Transverse colon (tissue), 4 donors: ENCODE measurements at regions not wholly inside any gene's neighbourhood (a gene's known extent, or its start where the extent isn't known, plus 50 kb on each side); places are given as distances from the start of the nearest gene placed in this dataset.

Experiments
- DNase-seq: peaks from one replicate; pipeline ENCODE4 v3.0.0-alpha.2; 2019
- H3K27ac ChIP-seq, 4 donors: fragments of 200-600 bp; sonication (generic); 2 replicates each; pipeline ENCODE4 v1.5.1; 2016 to 2018; ENCODE audit warnings: inconsistent platforms in 4 of 4
- H3K27me3 ChIP-seq: fragments of 200-600 bp; sonication (generic); 2 replicates; pipeline ENCODE4 v1.5.1; 2017; ENCODE audit warnings: inconsistent platforms
- H3K36me3 ChIP-seq, 4 donors: fragments of 200-600 bp; sonication (generic); 2 replicates each; pipeline ENCODE4 v1.5.1; 2017 to 2019; ENCODE audit warnings: inconsistent platforms in 4 of 4
- H3K4me1 ChIP-seq, 4 donors: fragments of 200-600 bp; sonication (generic); 2 replicates each; pipeline ENCODE4 v1.5.1; 2017 to 2020; ENCODE audit warnings: inconsistent platforms in 4 of 4
- H3K4me3 ChIP-seq, 4 donors: fragments of 200-600 bp; sonication (generic); 1 replicate in 1 of 4; 2 replicates in 3 of 4; pipeline versions ENCODE4 v1.5.1 to v1.6.1; 2017 to 2019; ENCODE audit warnings: inconsistent platforms in 4 of 4
- H3K9me3 ChIP-seq, 2 donors: fragments of 200-600 bp; sonication (generic); 2 replicates each; pipeline ENCODE4 v1.5.1; 2017 to 2019; ENCODE audit warnings: inconsistent platforms in 2 of 2
- EP300 ChIP-seq: sonication (generic); formaldehyde crosslinking; IDR thresholded peaks from one replicate; pipeline ENCODE4 v1.6.1; 2017; ENCODE audit warnings: antibody characterized with exemption, low read depth
- POLR2A ChIP-seq: fragments of 450-650 bp; IDR thresholded peaks from one replicate; pipeline ENCODE4 v1.6.1; 2016; ENCODE audit warnings: antibody characterized with exemption, mild to moderate bottlenecking, moderate library complexity
- POLR2AphosphoS5 ChIP-seq, 3 donors: sonication (generic); formaldehyde crosslinking; IDR thresholded peaks; one replicate each; pipeline ENCODE4 v1.6.1; 2016; ENCODE audit warnings: antibody characterized with exemption in 3 of 3
- WGBS, 2 donors: methylation state at CpG; one replicate each; pipeline ENCODE4 v1.1.5; 2018; ENCODE audit warnings: low coverage in 1 of 2; 5-methylcytosine and 5-hydroxymethylcytosine counted together
- in situ Hi-C, 4 donors: fragments of 200-750 bp; cut with MboI; loops; one replicate each; pipeline versions ENCODE4 v1.15.0 to v1.15.1; 2017; ENCODE audit warnings: low sequenced_read_pairs in 3 of 4, low pct_ligation_motif_present in 1 of 4, low pct_unique_long_range_greater_than_20kb in 1 of 4
- intact Hi-C: fragments of 100-400 bp; cut with DNase I; formaldehyde crosslinking; loops from one replicate; pipeline ENCODE4 v1.15.1; 2023; ENCODE audit warnings: low total_unique reads
- TF ChIP-seq, protein P1 (sequence below), 5 experiments: fragments of 200-600 bp in 3 of 5; fragments of 450-650 bp in 2 of 5; sonication (generic) in 3 of 5; IDR thresholded peaks; 1 replicate in 2 of 5; 2 replicates in 3 of 5; pipeline ENCODE4 v1.5.1; 2016 to 2017; ENCODE audit warnings: antibody characterized with exemption in 5 of 5, inconsistent platforms in 3 of 5, mild to moderate bottlenecking in 2 of 5, moderate library complexity in 1 of 5

DNA sequence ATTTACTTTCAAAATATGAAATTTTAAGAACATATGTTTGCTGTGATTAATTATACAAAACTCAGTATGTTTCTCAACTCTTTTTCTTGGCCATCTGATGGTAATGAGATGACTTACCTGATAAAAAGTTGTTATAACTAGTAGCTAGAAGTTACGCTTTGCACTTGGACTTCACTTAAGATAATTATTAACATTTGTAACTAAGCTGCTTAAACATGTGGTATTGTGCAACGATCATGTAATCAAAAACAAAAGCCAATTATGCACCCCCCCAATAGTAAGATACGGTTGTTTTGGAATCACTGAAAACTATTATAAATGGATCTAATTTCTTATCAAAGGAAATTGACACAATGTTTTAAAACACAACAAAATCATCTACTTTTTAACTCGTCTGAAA, 342.9 kb downstream of the CNTN3 start:
- no peaks in the 10 kb centered on the region for H3K9me3 ChIP-seq
- in situ Hi-C loops (no loop called here), intact Hi-C loops (no loop called here)
- peaks cover 0 to 6% (median 0%) of the 10 kb centered on the region in 4 donors for H3K4me1 ChIP-seq
- WGBS, 2 donors: 78 to 83% methylated on average over 4 of the region's 4 CpGs
- no peaks in the 10 kb centered on the region for H3K36me3 ChIP-seq
- H3K27ac ChIP-seq: no peak overlapping the region
- DNase-seq: no peak
- H3K4me3 ChIP-seq: no peak overlapping the region
- TF ChIP-seq EP300 (no peak), POLR2A (no peak), POLR2AphosphoS5 (IDR thresholded peaks at IDR 0.05) (no peak)
- TF ChIP-seq, protein P1, sequence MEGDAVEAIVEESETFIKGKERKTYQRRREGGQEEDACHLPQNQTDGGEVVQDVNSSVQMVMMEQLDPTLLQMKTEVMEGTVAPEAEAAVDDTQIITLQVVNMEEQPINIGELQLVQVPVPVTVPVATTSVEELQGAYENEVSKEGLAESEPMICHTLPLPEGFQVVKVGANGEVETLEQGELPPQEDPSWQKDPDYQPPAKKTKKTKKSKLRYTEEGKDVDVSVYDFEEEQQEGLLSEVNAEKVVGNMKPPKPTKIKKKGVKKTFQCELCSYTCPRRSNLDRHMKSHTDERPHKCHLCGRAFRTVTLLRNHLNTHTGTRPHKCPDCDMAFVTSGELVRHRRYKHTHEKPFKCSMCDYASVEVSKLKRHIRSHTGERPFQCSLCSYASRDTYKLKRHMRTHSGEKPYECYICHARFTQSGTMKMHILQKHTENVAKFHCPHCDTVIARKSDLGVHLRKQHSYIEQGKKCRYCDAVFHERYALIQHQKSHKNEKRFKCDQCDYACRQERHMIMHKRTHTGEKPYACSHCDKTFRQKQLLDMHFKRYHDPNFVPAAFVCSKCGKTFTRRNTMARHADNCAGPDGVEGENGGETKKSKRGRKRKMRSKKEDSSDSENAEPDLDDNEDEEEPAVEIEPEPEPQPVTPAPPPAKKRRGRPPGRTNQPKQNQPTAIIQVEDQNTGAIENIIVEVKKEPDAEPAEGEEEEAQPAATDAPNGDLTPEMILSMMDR (IDR thresholded peaks at IDR 0.05): no peak
- H3K27me3 ChIP-seq: no peaks in the 10 kb centered on the region

- no peak overlapping the region for H3K27ac ChIP-seq
- no peaks in the 10 kb centered on the region for H3K36me3 ChIP-seq
- peaks cover 0 to 6% (median 0%) of the 10 kb centered on the region in 4 donors for H3K4me1 ChIP-seq
- intact Hi-C loops (no loop called here), in situ Hi-C loops (no loop called here)
- H3K27me3 ChIP-seq: no peaks in the 10 kb centered on the region
- no peaks in the 10 kb centered on the region for H3K9me3 ChIP-seq
- H3K4me3 ChIP-seq: no peak overlapping the region
- no peak for DNase-seq
- no peak for TF ChIP-seq POLR2AphosphoS5 (IDR thresholded peaks at IDR 0.05)
- TF ChIP-seq EP300: no peak
- TF ChIP-seq POLR2A: no peak
- TF ChIP-seq, protein P1 (IDR thresholded peaks at IDR 0.05): no peak
These were observed 344.8 kb downstream of the CNTN3 start for GRCh38 chr3:74269689-74270088.

DNA sequence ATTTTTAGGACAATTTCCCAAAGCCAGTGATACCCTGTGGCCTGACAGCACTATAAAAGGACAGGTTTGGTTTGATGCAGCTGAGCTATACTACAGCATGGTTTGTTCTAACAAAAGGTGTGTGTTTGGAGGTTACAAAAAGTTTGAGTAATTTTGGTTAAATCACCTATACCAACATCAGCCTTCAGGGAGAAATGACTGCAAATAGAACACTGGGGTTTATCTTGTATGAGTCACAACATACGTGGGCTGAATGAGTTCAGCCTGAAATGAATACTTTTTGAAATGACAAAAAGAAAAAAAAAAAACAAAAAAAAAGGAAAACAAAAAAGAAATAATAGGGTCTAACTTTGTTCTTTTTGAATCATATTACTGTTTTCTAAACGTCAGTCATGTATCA, 345.7 kb downstream of the CNTN3 start:
- DNase-seq: no peak
- Histone ChIP-seq H3K9me3 (no peaks in the 10 kb centered on the region), H3K4me1 (peaks cover 0 to 6% (median 0%) of the 10 kb centered on the region in 4 donors), H3K4me3 (no peak overlapping the region), H3K36me3 (no peaks in the 10 kb centered on the region), H3K27ac (no peak overlapping the region), H3K27me3 (no peaks in the 10 kb centered on the region)
- 63 to 68% methylated on average over 2 of the region's 2 CpGs for WGBS, 2 donors
- TF ChIP-seq, protein P1 (IDR thresholded peaks at IDR 0.05): no peak
- TF ChIP-seq EP300 (no peak), POLR2A (no peak), POLR2AphosphoS5 (IDR thresholded peaks at IDR 0.05) (no peak)
- intact Hi-C loops: no loop called here
- in situ Hi-C loops: no loop called here

GRCh38 chr3:74267588-74268184, 346.8 kb downstream of the CNTN3 start:
- Histone ChIP-seq H3K4me3 (no peak overlapping the region), H3K27me3 (no peaks in the 10 kb centered on the region), H3K4me1 (no peaks in the 10 kb centered on the region), H3K9me3 (no peaks in the 10 kb centered on the region), H3K27ac (no peak overlapping the region), H3K36me3 (no peaks in the 10 kb centered on the region)
- 54 to 56% methylated on average over 13 of the region's 13 CpGs for WGBS, 2 donors
- in situ Hi-C loops (no loop called here), intact Hi-C loops (no loop called here)
- peak; percentile 19 for DNase-seq
- TF ChIP-seq, protein P1 (IDR thresholded peaks at IDR 0.05): peak; percentile 58 to 75 (median 70)
- TF ChIP-seq EP300 (no peak), POLR2AphosphoS5 (IDR thresholded peaks at IDR 0.05) (no peak), POLR2A (no peak)
